Vagina (tissue), 2 donors: ENCODE measurements at regions not wholly inside any gene's neighbourhood (a gene's known extent, or its start where the extent isn't known, plus 50 kb on each side); places are given as distances from the start of the nearest gene placed in this dataset.

Experiments
- CTCF ChIP-seq, 3 experiments: fragments of 450-650 bp in 2 of 3; fragments of 200-600 bp in 1 of 3; sonication (generic) in 1 of 3; IDR thresholded peaks; one replicate each; pipeline ENCODE4 v1.5.1; 2017 to 2019; ENCODE audit warnings: antibody characterized with exemption in 3 of 3, mild to moderate bottlenecking in 2 of 3, moderate library complexity in 2 of 3
- POLR2A ChIP-seq, 2 donors: fragments of 450-650 bp; IDR thresholded peaks; one replicate each; pipeline ENCODE4 v1.6.1; 2017; ENCODE audit warnings: antibody characterized with exemption in 2 of 2, mild to moderate bottlenecking in 2 of 2, moderate library complexity in 2 of 2

GRCh38 chr4:110967936-110968335 lies 345.1 kb upstream of the PITX2 start:
- TF ChIP-seq CTCF (IDR thresholded peaks at IDR 0.05) (no peak), POLR2A (IDR thresholded peaks at IDR 0.05) (no peak)
